AG04450 (cell line): ENCODE measurements at regions not wholly inside any gene's neighbourhood (a gene's known extent, or its start where the extent isn't known, plus 50 kb on each side); places are given as distances from the start of the nearest gene placed in this dataset.

Experiments
- CTCF ChIA-PET: fragments of 300-600, 350-600 bp; formaldehyde crosslinking; extraction: SDS; loops from one replicate; lab custom pipeline; 2022; ENCODE audit warnings: antibody characterized with exemption, inconsistent platforms; lab: Charles Lee
- POLR2A ChIA-PET: fragments of 350-600 bp; formaldehyde crosslinking; extraction: SDS; loops from one replicate; lab custom pipeline; 2021; ENCODE audit warnings: antibody characterized with exemption, inconsistent platforms; lab: Yijun Ruan, JAX
- DNase-seq: peaks from one replicate; pipeline ENCODE4 v3.0.0-alpha.2; 2011; ENCODE audit warnings: low read depth, low spot score
- H3K27ac ChIP-seq: one replicate; pipeline ENCODE4 v1.5.1; 2012; ENCODE audit warnings: low read depth, low read length, control low read depth
- H3K27me3 ChIP-seq: one replicate; pipeline ENCODE4 v1.6.0; 2012; ENCODE audit warnings: low read length; ENCODE audit not compliant: control insufficient read depth, insufficient read depth
- H3K4me3 ChIP-seq: 2 replicates; pipeline ENCODE4 v1.5.1; 2011; ENCODE audit warnings: mild to moderate bottlenecking, low read depth, low read length, control low read depth
- H3K9me3 ChIP-seq: 2 replicates; pipeline ENCODE4 v1.5.1; 2012; ENCODE audit warnings: low read length; ENCODE audit not compliant: control insufficient read depth, insufficient read depth
- TF ChIP-seq, protein P1 (sequence below): IDR thresholded peaks from 2 replicates; pipeline ENCODE4 v1.5.1; 2011; ENCODE audit warnings: low read depth, low read length, control low read depth, inconsistent platforms

DNA sequence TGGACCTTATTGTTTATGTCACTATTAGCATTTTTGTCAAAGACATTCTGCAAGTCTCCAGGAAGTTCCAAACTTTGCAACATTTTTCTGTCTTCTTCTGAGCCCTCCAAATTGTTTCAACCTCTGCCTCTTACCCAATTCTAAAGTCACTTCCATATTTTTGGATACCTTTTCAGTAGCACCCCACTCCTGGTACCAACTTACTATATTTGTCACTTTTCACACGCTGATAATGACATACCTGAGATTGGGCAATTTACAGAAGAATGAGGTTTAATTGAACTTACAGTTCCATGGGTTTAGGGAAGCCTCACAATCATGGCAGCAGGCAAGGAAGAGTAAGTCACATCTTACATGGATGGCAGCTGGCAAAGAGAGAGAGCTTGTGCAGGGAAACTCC lies 1206.5 kb upstream of the EPHA6 start:
- H3K27me3 ChIP-seq, result no peaks in the 10 kb centered on the region
- POLR2A ChIA-PET, result no interaction called here
- no peak overlapping the region for H3K4me3 ChIP-seq
- CTCF ChIA-PET, result no interaction called here
- TF ChIP-seq, protein P1, sequence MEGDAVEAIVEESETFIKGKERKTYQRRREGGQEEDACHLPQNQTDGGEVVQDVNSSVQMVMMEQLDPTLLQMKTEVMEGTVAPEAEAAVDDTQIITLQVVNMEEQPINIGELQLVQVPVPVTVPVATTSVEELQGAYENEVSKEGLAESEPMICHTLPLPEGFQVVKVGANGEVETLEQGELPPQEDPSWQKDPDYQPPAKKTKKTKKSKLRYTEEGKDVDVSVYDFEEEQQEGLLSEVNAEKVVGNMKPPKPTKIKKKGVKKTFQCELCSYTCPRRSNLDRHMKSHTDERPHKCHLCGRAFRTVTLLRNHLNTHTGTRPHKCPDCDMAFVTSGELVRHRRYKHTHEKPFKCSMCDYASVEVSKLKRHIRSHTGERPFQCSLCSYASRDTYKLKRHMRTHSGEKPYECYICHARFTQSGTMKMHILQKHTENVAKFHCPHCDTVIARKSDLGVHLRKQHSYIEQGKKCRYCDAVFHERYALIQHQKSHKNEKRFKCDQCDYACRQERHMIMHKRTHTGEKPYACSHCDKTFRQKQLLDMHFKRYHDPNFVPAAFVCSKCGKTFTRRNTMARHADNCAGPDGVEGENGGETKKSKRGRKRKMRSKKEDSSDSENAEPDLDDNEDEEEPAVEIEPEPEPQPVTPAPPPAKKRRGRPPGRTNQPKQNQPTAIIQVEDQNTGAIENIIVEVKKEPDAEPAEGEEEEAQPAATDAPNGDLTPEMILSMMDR, result no peak
- no peak for DNase-seq
- no peak overlapping the region for H3K27ac ChIP-seq
- peaks cover 13% of the 10 kb centered on the region; the same call in 1 of the 2 replicates for H3K9me3 ChIP-seq

- TF ChIP-seq, protein P1, result no peak
- ChIA-PET CTCF (no interaction called here), POLR2A (no interaction called here)
- H3K4me3 ChIP-seq, result no peak overlapping the region
- no peak overlapping the region for H3K27ac ChIP-seq
- no peaks in the 10 kb centered on the region for H3K27me3 ChIP-seq
- no peak for DNase-seq
- peaks cover 13% of the 10 kb centered on the region; the same call in 1 of the 2 replicates for H3K9me3 ChIP-seq
Observed at GRCh38 chr3:95609411-95609810, 1205.0 kb upstream of the EPHA6 start.

- H3K9me3 ChIP-seq, result peaks cover 7% of the 10 kb centered on the region; the same call in 1 of the 2 replicates
- no peak overlapping the region for H3K4me3 ChIP-seq
- no peak for DNase-seq
- POLR2A ChIA-PET, result no interaction called here
- no peak overlapping the region for H3K27ac ChIP-seq
- TF ChIP-seq, protein P1, result no peak
- CTCF ChIA-PET, result no interaction called here
- H3K27me3 ChIP-seq, result no peaks in the 10 kb centered on the region
Observed at GRCh38 chr3:95612611-95613010, 1201.8 kb upstream of the EPHA6 start.

DNA sequence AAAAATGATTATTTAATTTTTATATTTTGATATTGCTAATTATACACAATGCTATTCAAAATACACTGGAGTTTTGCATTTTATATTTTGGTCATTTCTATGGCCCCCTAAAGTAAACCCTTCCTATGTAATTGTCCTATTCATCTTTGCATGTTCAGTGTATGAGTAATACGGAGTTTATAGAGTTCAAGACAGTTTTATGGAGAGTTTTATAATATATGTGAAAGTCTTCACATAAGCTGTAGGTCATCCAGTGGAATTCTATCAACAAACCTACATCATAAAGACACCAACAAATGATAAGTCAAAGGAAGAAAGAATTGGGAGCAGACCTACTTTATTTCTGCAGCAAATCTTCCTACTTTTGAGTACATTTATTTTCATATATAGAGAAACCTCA lies 1200.4 kb upstream of the EPHA6 start:
- Histone ChIP-seq H3K4me3 (no peak overlapping the region), H3K9me3 (peaks cover 7% of the 10 kb centered on the region; the same call in 1 of the 2 replicates), H3K27me3 (no peaks in the 10 kb centered on the region), H3K27ac (no peak overlapping the region)
- no peak for DNase-seq
- ChIA-PET POLR2A (no interaction called here), CTCF (no interaction called here)
- TF ChIP-seq, protein P1, result no peak

DNA sequence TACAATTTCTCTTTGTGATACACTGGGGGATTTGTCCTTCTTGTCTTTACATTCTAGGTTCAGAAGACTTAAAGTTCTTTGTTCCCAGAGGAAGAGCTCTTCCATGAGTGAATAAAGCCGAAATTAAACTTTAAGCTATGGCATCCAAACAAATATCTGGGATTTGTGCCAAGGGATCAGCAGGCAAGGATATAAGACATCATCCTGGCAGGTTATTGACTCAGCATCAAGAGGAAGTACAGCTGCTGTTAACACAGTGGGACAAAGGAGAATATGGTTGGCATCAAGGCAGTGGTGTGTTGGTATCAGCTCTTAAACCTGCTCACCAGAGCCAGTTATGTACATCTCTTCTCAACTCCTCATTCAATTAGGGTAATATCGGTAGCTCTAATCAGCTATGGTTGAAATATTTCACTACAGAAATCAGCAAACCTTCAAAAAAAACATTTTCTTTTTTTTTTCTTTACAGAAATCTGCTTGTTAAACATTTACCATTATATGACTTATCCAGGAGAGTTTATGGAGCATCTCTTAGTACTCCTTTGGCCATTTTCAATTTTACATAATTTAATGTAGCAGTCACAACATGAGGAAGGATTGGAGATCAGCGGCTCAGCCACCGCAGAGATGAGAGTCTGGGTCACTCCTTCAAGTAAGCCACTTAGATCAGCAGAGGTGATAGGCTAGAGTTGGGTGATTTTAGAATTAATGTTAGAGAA lies 1198.6 kb upstream of the EPHA6 start:
- Histone ChIP-seq H3K4me3 (no peak overlapping the region), H3K27me3 (no peaks in the 10 kb centered on the region), H3K27ac (no peak overlapping the region), H3K9me3 (no peaks in the 10 kb centered on the region)
- no peak for DNase-seq
- ChIA-PET CTCF (no interaction called here), POLR2A (no interaction called here)
- TF ChIP-seq, protein P1, result no peak
